Smooth muscle cell (in vitro differentiated cells): ENCODE measurements at regions not wholly inside any gene's neighbourhood (a gene's known extent, or its start where the extent isn't known, plus 50 kb on each side); places are given as distances from the start of the nearest gene placed in this dataset.

Source experiments
- DNase-seq: peaks from one replicate; lab custom pipeline; 2025; ENCODE audit not compliant: unreplicated experiment; lab: John Stamatoyannopoulos, UW
- H2AFZ ChIP-seq: fragments of 200-600 bp; sonication (generic); 2 replicates; pipeline ENCODE4 v1.6.0; 2016; ENCODE audit warnings: antibody characterized with exemption, low read depth, mild to moderate bottlenecking
- H3F3A ChIP-seq: fragments of 200-600 bp; sonication (generic); 2 replicates; pipeline ENCODE4 v1.6.0; 2017; ENCODE audit warnings: antibody characterized with exemption, low read depth
- H3K27ac ChIP-seq: fragments of 200-600 bp; sonication (generic); 2 replicates; pipeline ENCODE4 v1.5.1; 2016; ENCODE audit warnings: low read depth, mild to moderate bottlenecking
- H3K27me3 ChIP-seq: fragments of 200-600 bp; sonication (generic); 2 replicates; pipeline ENCODE4 v1.6.1; 2016; ENCODE audit warnings: low read depth, mild to moderate bottlenecking
- H3K36me3 ChIP-seq: fragments of 200-600 bp; sonication (generic); 2 replicates; pipeline ENCODE4 v1.5.1; 2016; ENCODE audit warnings: low read depth
- H3K4me1 ChIP-seq: fragments of 200-600 bp; sonication (generic); 2 replicates; pipeline ENCODE4 v1.5.1; 2016; ENCODE audit warnings: low read depth
- H3K4me2 ChIP-seq: fragments of 200-600 bp; sonication (generic); 2 replicates; pipeline ENCODE4 v1.6.0; 2016; ENCODE audit warnings: mild to moderate bottlenecking
- H3K4me3 ChIP-seq: fragments of 200-600 bp; sonication (generic); 2 replicates; pipeline ENCODE4 v1.5.1; 2016; ENCODE audit warnings: mild to moderate bottlenecking
- H3K79me2 ChIP-seq: fragments of 200-600 bp; sonication (generic); 2 replicates; pipeline ENCODE4 v1.6.0; 2016; ENCODE audit warnings: low read depth, mild to moderate bottlenecking
- H3K9ac ChIP-seq: fragments of 200-600 bp; sonication (generic); 2 replicates; pipeline ENCODE4 v1.6.0; 2016; ENCODE audit warnings: low read depth
- H3K9me3 ChIP-seq: fragments of 200-600 bp; sonication (generic); replicated peaks from 2 replicates; pipeline ENCODE4 v1.5.1; 2016; ENCODE audit warnings: low read depth
- H4K20me1 ChIP-seq: fragments of 200-600 bp; sonication (generic); 2 replicates; pipeline ENCODE4 v1.6.0; 2016; ENCODE audit warnings: low read depth
- WGBS: methylation state at CpG from one replicate; pipeline ENCODE4 v1.1.7; 2016; ENCODE audit warnings: low lambda C conversion rate; 5-methylcytosine and 5-hydroxymethylcytosine counted together
- TF ChIP-seq, protein P1 (sequence below): fragments of 200-600 bp; sonication (generic); IDR thresholded peaks from 2 replicates; pipeline ENCODE4 v1.5.1; 2017; ENCODE audit warnings: borderline replicate concordance, mild to moderate bottlenecking, antibody characterized with exemption; ENCODE audit not compliant: insufficient read depth, poor library complexity, severe bottlenecking

DNA sequence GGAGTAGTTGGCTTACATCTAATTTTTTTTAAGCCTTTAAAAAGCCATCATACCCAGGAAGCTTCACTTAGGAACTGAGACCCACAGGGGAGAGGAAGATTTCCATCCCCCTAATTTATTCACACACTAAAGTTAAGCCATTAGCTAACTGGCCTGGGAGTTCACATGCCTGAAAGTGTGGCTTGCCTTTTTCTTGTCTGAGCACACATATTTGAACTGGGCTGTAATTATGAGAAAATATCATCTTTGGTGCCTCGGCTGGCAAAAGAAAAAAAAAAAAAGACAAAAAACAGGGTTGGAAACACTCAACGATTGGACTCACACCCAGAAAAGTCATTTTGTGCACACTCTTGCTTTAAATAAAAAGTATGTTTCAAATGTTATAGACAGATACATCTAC, 847.3 kb downstream of the MAT2B start:
- TF ChIP-seq, protein P1, sequence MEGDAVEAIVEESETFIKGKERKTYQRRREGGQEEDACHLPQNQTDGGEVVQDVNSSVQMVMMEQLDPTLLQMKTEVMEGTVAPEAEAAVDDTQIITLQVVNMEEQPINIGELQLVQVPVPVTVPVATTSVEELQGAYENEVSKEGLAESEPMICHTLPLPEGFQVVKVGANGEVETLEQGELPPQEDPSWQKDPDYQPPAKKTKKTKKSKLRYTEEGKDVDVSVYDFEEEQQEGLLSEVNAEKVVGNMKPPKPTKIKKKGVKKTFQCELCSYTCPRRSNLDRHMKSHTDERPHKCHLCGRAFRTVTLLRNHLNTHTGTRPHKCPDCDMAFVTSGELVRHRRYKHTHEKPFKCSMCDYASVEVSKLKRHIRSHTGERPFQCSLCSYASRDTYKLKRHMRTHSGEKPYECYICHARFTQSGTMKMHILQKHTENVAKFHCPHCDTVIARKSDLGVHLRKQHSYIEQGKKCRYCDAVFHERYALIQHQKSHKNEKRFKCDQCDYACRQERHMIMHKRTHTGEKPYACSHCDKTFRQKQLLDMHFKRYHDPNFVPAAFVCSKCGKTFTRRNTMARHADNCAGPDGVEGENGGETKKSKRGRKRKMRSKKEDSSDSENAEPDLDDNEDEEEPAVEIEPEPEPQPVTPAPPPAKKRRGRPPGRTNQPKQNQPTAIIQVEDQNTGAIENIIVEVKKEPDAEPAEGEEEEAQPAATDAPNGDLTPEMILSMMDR = no peak
- peak overlapping the region; percentile 66 for H3K4me2 ChIP-seq
- H3F3A ChIP-seq = no peaks in the 10 kb centered on the region
- H3K4me3 ChIP-seq = no peak overlapping the region
- peaks cover 13% of the 10 kb centered on the region for H3K4me1 ChIP-seq
- H3K79me2 ChIP-seq = no peaks in the 10 kb centered on the region
- H3K27me3 ChIP-seq = no peaks in the 10 kb centered on the region
- H3K9ac ChIP-seq = no peak overlapping the region
- H3K36me3 ChIP-seq = no peaks in the 10 kb centered on the region
- no peaks in the 10 kb centered on the region for H4K20me1 ChIP-seq
- peak overlapping the region; percentile 59 for H3K27ac ChIP-seq
- no peaks in the 10 kb centered on the region for H3K9me3 ChIP-seq
- DNase-seq = no peak
- H2AFZ ChIP-seq = peak overlapping the region; percentile 77
- 18% methylated on average over 2 of the region's 2 CpGs for WGBS

GRCh38 chr5:164353155-164353554, 847.7 kb downstream of the MAT2B start:
- Histone ChIP-seq H3K79me2 (no peaks in the 10 kb centered on the region), H3F3A (no peaks in the 10 kb centered on the region), H2AFZ (peak overlapping the region; percentile 77), H3K27ac (peak overlapping the region; percentile 59), H3K4me1 (peaks cover 13% of the 10 kb centered on the region), H4K20me1 (no peaks in the 10 kb centered on the region), H3K27me3 (no peaks in the 10 kb centered on the region), H3K4me3 (no peak overlapping the region), H3K9me3 (no peaks in the 10 kb centered on the region), H3K36me3 (no peaks in the 10 kb centered on the region), H3K4me2 (peak overlapping the region; percentile 66), H3K9ac (no peak overlapping the region)
- TF ChIP-seq, protein P1 = no peak
- 0% methylated on average over 1 of the region's 1 CpG for WGBS
- no peak for DNase-seq

DNA sequence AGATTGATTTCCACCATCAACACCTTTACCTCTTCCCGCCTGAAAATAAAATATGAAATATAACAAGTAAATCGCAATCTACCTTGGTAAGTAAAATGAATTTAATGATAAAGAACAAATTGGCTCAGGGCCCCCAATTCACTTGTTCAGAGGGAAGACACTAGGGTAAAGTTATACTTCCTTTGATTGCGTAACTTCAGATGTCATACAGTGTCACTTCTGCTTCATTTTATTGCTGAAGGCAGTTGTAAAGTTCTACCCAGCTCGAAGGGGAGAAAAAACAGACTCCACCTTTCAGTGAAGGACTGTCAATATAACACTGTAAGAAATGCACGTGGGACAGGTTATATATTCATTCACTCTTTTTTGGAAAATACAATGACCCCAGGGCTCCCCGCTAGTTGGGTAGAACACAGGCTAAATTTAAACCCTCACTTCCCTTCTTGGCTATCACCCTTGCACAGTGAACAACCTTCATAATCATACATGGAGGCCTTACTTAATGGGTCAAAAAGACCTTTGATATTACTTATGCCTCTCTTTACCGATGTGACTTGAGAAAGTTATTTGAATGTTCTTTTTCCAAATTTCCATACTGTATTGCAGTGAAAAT, 848.8 kb downstream of the MAT2B start:
- no peaks in the 10 kb centered on the region for H4K20me1 ChIP-seq
- H3K36me3 ChIP-seq = no peaks in the 10 kb centered on the region
- H3K9ac ChIP-seq = no peak overlapping the region
- peak overlapping the region; percentile 77 for H2AFZ ChIP-seq
- H3K27me3 ChIP-seq = no peaks in the 10 kb centered on the region
- H3K4me1 ChIP-seq = peaks cover 13% of the 10 kb centered on the region
- TF ChIP-seq, protein P1 = no peak
- no peak overlapping the region for H3K27ac ChIP-seq
- no peaks in the 10 kb centered on the region for H3F3A ChIP-seq
- H3K4me2 ChIP-seq = no peak overlapping the region
- 69% methylated on average over 7 of the region's 7 CpGs for WGBS
- DNase-seq = no peak
- H3K4me3 ChIP-seq = no peak overlapping the region
- no peaks in the 10 kb centered on the region for H3K9me3 ChIP-seq
- H3K79me2 ChIP-seq = no peaks in the 10 kb centered on the region

DNA sequence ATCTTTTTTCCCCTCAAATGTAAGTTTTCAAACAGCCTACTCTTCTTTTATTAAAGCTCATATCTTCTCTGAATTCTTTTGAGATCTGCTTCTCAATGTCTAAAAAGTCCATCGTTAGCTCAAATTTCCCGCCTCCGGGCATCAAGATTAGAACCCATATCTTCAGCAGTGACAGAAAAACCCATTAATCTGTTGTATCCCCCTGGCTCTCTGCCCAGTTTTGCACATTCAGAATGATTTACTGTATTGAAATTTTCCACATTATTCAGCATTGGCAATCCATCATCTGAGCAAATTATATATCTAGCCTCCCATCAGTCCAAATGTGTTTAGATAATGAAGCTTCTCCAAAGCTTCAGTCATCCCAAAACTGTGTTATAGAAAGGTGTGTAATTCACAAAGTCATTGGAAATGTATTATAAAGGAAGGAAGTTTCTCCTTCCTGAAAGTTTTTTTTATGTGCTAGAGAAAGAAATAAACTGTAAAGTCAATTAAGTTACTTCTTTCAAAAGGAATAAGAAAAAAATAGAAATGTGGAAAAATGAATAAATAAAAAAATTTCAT, 849.9 kb downstream of the MAT2B start:
- no peak for DNase-seq
- Histone ChIP-seq H3K27ac (no peak overlapping the region), H3K27me3 (no peaks in the 10 kb centered on the region), H3K4me2 (no peak overlapping the region), H3F3A (peaks cover 4% of the 10 kb centered on the region), H4K20me1 (no peaks in the 10 kb centered on the region), H3K36me3 (no peaks in the 10 kb centered on the region), H3K9me3 (no peaks in the 10 kb centered on the region), H2AFZ (no peak overlapping the region), H3K4me3 (no peak overlapping the region), H3K4me1 (peaks cover 20% of the 10 kb centered on the region), H3K9ac (no peak overlapping the region), H3K79me2 (no peaks in the 10 kb centered on the region)
- TF ChIP-seq, protein P1 = no peak
- 46% methylated on average over 3 of the region's 3 CpGs for WGBS
